SK-N-SH (cell line): ENCODE measurements at regions not wholly inside any gene's neighbourhood (a gene's known extent, or its start where the extent isn't known, plus 50 kb on each side); places are given as distances from the start of the nearest gene placed in this dataset.

Source experiments
- CTCF ChIA-PET: fragments of 300-600, 350-600 bp; formaldehyde crosslinking; extraction: SDS; loops from one replicate; lab custom pipeline; 2021; lab: Yijun Ruan, JAX
- POLR2A ChIA-PET: fragments of 350-600 bp; sonication (Branson Sonifier 250); formaldehyde crosslinking; extraction: SDS; loops from one replicate; lab custom pipeline; 2020; ENCODE audit warnings: antibody characterized with exemption, inconsistent platforms; lab: Yijun Ruan, JAX
- DNase-seq: peaks from one replicate; pipeline ENCODE4 v3.0.0; 2012
- H2AFZ ChIP-seq: fragments of 200-600 bp; sonication (generic); 2 replicates; pipeline ENCODE4 v1.8.1; 2016; ENCODE audit warnings: antibody characterized with exemption, mild to moderate bottlenecking, low read depth
- H3F3A ChIP-seq: fragments of 200-600 bp; sonication (generic); replicated peaks from 2 replicates; pipeline ENCODE3; 2016; ENCODE audit warnings: antibody characterized with exemption, mild to moderate bottlenecking; ENCODE audit not compliant: insufficient read depth
- H3K27ac ChIP-seq, 2 experiments: fragments of 200-500 bp in 1 of 2; fragments of 200-600 bp in 1 of 2; sonication (Bioruptor generic) in 1 of 2; sonication (generic), shearing (Covaris generic) in 1 of 2; 2 replicates each; pipeline versions ENCODE4 v1.5.1 to v1.6.1; 2014 to 2016; ENCODE audit warnings: low read depth in 2 of 2, inconsistent platforms in 1 of 2, low read length in 1 of 2, mild to moderate bottlenecking in 1 of 2, mixed read lengths in 1 of 2
- H3K27me3 ChIP-seq: fragments of 200-600 bp; sonication (generic), shearing (Covaris generic); 2 replicates; pipeline ENCODE4 v1.6.1; 2016; ENCODE audit warnings: mixed run types; ENCODE audit not compliant: insufficient read depth
- H3K36me3 ChIP-seq, 2 experiments: fragments of 200-500 bp in 1 of 2; fragments of 200-600 bp in 1 of 2; sonication (Bioruptor generic) in 1 of 2; sonication (generic) in 1 of 2; replicated peaks in 1 of 2; 2 replicates each; pipeline versions ENCODE3 to v1.5.1; 2014 to 2016; ENCODE audit warnings: low read length in 1 of 2, mild to moderate bottlenecking in 1 of 2; ENCODE audit not compliant: insufficient read depth in 2 of 2, control insufficient read depth in 1 of 2
- H3K4me1 ChIP-seq, 2 experiments: fragments of 200-500 bp in 1 of 2; fragments of 200-600 bp in 1 of 2; sonication (Bioruptor generic) in 1 of 2; sonication (generic), shearing (Covaris generic) in 1 of 2; 2 replicates each; pipeline versions ENCODE4 v1.5.1 to v1.6.1; 2014 to 2016; ENCODE audit warnings: low read depth in 1 of 2, low read length in 1 of 2, mixed run types in 1 of 2; ENCODE audit not compliant: insufficient read depth in 2 of 2, control insufficient read depth in 1 of 2
- H3K4me2 ChIP-seq: fragments of 200-600 bp; sonication (generic), shearing (Covaris generic); 2 replicates; pipeline ENCODE4 v1.6.1; 2017; ENCODE audit warnings: mixed run types
- H3K4me3 ChIP-seq, 2 experiments: fragments of 200-500 bp in 1 of 2; fragments of 200-600 bp in 1 of 2; sonication (Bioruptor generic) in 1 of 2; sonication (generic), shearing (Covaris generic) in 1 of 2; 2 replicates each; pipeline versions ENCODE4 v1.5.1 to v1.8.1; 2014 to 2016; ENCODE audit warnings: low read depth in 2 of 2, inconsistent platforms in 1 of 2, low read length in 1 of 2, mild to moderate bottlenecking in 1 of 2, mixed read lengths in 1 of 2, moderate library complexity in 1 of 2
- H3K79me2 ChIP-seq: fragments of 200-600 bp; sonication (generic); 2 replicates; pipeline ENCODE4 v1.8.1; 2017; ENCODE audit warnings: mild to moderate bottlenecking; ENCODE audit not compliant: insufficient read depth
- H3K9ac ChIP-seq: fragments of 200-600 bp; sonication (generic); 2 replicates; pipeline ENCODE4 v1.6.1; 2017; ENCODE audit warnings: mixed run types
- H3K9me2 ChIP-seq: fragments of 200-600 bp; sonication (generic); 2 replicates; pipeline ENCODE4 v1.6.1; 2017; ENCODE audit warnings: mixed run types
- H3K9me3 ChIP-seq: fragments of 200-600 bp; sonication (generic); 2 replicates; pipeline ENCODE4 v1.6.1; 2017; ENCODE audit warnings: mixed run types, mild to moderate bottlenecking, moderate library complexity
- H4K20me1 ChIP-seq: fragments of 200-600 bp; sonication (generic); 2 replicates; pipeline ENCODE4 v1.6.1; 2017; ENCODE audit warnings: mild to moderate bottlenecking, mixed run types; ENCODE audit not compliant: insufficient read depth
- CTCF ChIP-seq: fragments of 200-600 bp; sonication (generic); IDR thresholded peaks from 2 replicates; pipeline ENCODE4 v1.6.1; 2017; ENCODE audit warnings: antibody characterized with exemption, mild to moderate bottlenecking, moderate library complexity
- ELF1 ChIP-seq: IDR thresholded peaks from 2 replicates; pipeline ENCODE4 v1.4.0; 2012
- EZH2phosphoT487 ChIP-seq: fragments of 200-600 bp; sonication (generic); IDR thresholded peaks from 2 replicates; pipeline ENCODE4 v1.6.1; 2017; ENCODE audit warnings: low read depth, mixed run types, mild to moderate bottlenecking, antibody characterized with exemption, moderate library complexity, borderline replicate concordance
- FOSL2 ChIP-seq: IDR thresholded peaks from 2 replicates; pipeline ENCODE4 v1.4.0; 2012; ENCODE audit warnings: low read depth, mild to moderate bottlenecking, moderate library complexity, borderline replicate concordance
- GABPA ChIP-seq: IDR thresholded peaks from 2 replicates; pipeline ENCODE4 v1.4.0; 2012; ENCODE audit warnings: low read depth, mild to moderate bottlenecking
- IRF3 ChIP-seq: fragments of 150-350 bp; IDR thresholded peaks from 2 replicates; pipeline ENCODE4 v1.6.1; 2016; ENCODE audit warnings: mild to moderate bottlenecking, low read depth, low read length
- MAX ChIP-seq: IDR thresholded peaks from 2 replicates; pipeline ENCODE4 v1.4.0; 2012; ENCODE audit warnings: low read depth
- MXI1 ChIP-seq: IDR thresholded peaks from 2 replicates; pipeline ENCODE4 v1.6.1; 2012; ENCODE audit warnings: mild to moderate bottlenecking, low read depth, low read length, improper control_type of control experiment
- NFIC ChIP-seq: IDR thresholded peaks from 2 replicates; pipeline ENCODE4 v1.4.0; 2012; ENCODE audit warnings: borderline replicate concordance
- PBX3 ChIP-seq: IDR thresholded peaks from 2 replicates; pipeline ENCODE4; 2012
- RFX5 ChIP-seq: IDR thresholded peaks from 2 replicates; pipeline ENCODE4 v1.6.1; 2012; ENCODE audit warnings: mild to moderate bottlenecking, improper control_type of control experiment, low read length
- SMC3 ChIP-seq: IDR thresholded peaks from 2 replicates; pipeline ENCODE4 v1.6.1; 2012; ENCODE audit warnings: low read depth, low read length, improper control_type of control experiment
- TEAD4 ChIP-seq: IDR thresholded peaks from 2 replicates; pipeline ENCODE4 v1.4.0; 2012; ENCODE audit warnings: mild to moderate bottlenecking, borderline replicate concordance; ENCODE audit not compliant: insufficient read depth
- USF2 ChIP-seq: fragments of 150-350 bp; IDR thresholded peaks from 2 replicates; pipeline ENCODE4 v1.6.1; 2017; ENCODE audit warnings: antibody characterized with exemption, low read length, low read depth, borderline replicate concordance
- WGBS: methylation state at CpG from one replicate; pipeline ENCODE4 v1.1.6; 2017; ENCODE audit warnings: low lambda C conversion rate; 5-methylcytosine and 5-hydroxymethylcytosine counted together

- no peak for TF ChIP-seq GABPA
- no peaks in the 10 kb centered on the region for H3K9me3 ChIP-seq
- no peaks in the 10 kb centered on the region for H3K36me3 ChIP-seq
- no peak overlapping the region for H2AFZ ChIP-seq
- H3K9me2 ChIP-seq = no peaks in the 10 kb centered on the region
- H3K27me3 ChIP-seq = no peaks in the 10 kb centered on the region
- no peaks in the 10 kb centered on the region for H3K79me2 ChIP-seq
- H3K4me3 ChIP-seq = no peak overlapping the region
- POLR2A ChIA-PET = no interaction called here
- H3K27ac ChIP-seq = no peak overlapping the region
- H3K4me1 ChIP-seq = no peaks in the 10 kb centered on the region; a peak in 1 of 4 replicates
- H3K9ac ChIP-seq = no peak overlapping the region
- H3F3A ChIP-seq = no peaks in the 10 kb centered on the region
- DNase-seq = no peak
- CTCF ChIA-PET = interaction anchor here (0.8 to 1.5 kb wide), 3 partner anchors 9 to 97 kb away, joined by 3 to 4 read pairs (median 3); no protein-coding TSS in a partner anchor
- H3K4me2 ChIP-seq = no peak overlapping the region
- no peaks in the 10 kb centered on the region for H4K20me1 ChIP-seq
Observed at GRCh38 chr5:126309860-126310259, 113.3 kb upstream of the GRAMD2B start.

- Histone ChIP-seq H3K79me2 (no peaks in the 10 kb centered on the region), H3K27ac (no peak overlapping the region), H3K9ac (no peak overlapping the region), H3K4me1 (no peaks in the 10 kb centered on the region; a peak in 1 of 4 replicates), H3K4me2 (no peak overlapping the region), H2AFZ (no peak overlapping the region), H3K9me3 (no peaks in the 10 kb centered on the region), H3K9me2 (no peaks in the 10 kb centered on the region), H4K20me1 (no peaks in the 10 kb centered on the region), H3K27me3 (no peaks in the 10 kb centered on the region), H3K36me3 (no peaks in the 10 kb centered on the region), H3F3A (no peaks in the 10 kb centered on the region), H3K4me3 (no peak overlapping the region)
- 52% methylated on average over 2 of the region's 2 CpGs for WGBS
- TF ChIP-seq NFIC (no peak), EZH2phosphoT487 (no peak), CTCF (no peak), IRF3 (no peak), ELF1 (no peak), GABPA (no peak), TEAD4 (no peak), MAX (no peak), USF2 (no peak), MXI1 (no peak), PBX3 (no peak), FOSL2 (no peak), SMC3 (no peak), RFX5 (no peak)
- ChIA-PET CTCF (interaction anchor here (1.4 kb wide), 1 partner anchor 27 kb away, joined by 4 read pairs; no protein-coding TSS in a partner anchor), POLR2A (interaction anchor here (0.5 kb wide), 1 partner anchor 11 kb away, joined by 3 read pairs; no protein-coding TSS in a partner anchor)
- no peak for DNase-seq
Observed at GRCh38 chr5:126311766-126312165, 111.4 kb upstream of the GRAMD2B start.
